ENCODE measurements at regions not wholly inside any gene's neighbourhood (a gene's known extent, or its start where the extent isn't known, plus 50 kb on each side); places are given as distances from the start of the nearest gene placed in this dataset.

DNA sequence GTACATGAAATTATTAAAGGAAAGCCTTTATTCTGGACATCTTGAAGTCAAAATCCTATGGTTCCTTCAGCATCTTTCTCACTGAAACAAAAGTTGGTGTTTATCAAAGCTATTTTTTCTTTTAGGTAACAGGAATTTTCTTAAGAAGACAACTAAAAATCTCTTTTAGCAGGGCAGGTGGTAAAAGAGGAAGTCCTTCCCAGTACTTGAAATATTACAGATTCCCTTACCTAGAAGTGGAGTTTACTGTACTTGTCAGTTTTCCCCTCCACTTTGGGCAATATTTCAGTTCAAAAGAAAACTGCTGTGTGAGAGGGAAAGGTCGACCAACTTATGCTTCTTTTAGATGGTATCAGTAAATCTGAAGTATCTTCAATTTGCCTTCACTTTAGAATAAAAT is 64.3 kb upstream of the TDRD3 start:
- TF ChIP-seq MAFF (IDR thresholded peaks at IDR 0.05; ENCODE audit: low read depth, low read length) = no peak
- TF ChIP-seq, protein P1, sequence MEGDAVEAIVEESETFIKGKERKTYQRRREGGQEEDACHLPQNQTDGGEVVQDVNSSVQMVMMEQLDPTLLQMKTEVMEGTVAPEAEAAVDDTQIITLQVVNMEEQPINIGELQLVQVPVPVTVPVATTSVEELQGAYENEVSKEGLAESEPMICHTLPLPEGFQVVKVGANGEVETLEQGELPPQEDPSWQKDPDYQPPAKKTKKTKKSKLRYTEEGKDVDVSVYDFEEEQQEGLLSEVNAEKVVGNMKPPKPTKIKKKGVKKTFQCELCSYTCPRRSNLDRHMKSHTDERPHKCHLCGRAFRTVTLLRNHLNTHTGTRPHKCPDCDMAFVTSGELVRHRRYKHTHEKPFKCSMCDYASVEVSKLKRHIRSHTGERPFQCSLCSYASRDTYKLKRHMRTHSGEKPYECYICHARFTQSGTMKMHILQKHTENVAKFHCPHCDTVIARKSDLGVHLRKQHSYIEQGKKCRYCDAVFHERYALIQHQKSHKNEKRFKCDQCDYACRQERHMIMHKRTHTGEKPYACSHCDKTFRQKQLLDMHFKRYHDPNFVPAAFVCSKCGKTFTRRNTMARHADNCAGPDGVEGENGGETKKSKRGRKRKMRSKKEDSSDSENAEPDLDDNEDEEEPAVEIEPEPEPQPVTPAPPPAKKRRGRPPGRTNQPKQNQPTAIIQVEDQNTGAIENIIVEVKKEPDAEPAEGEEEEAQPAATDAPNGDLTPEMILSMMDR (CRISPR knock-in tag; IDR thresholded peaks at IDR 0.05) = no peak
- no peak for TF ChIP-seq EP300 (IDR thresholded peaks at IDR 0.05; ENCODE audit: low read depth in 2 of 2, low read length in 2 of 2)
- no peak for TF ChIP-seq EP300 (CRISPR knock-in tag; IDR thresholded peaks at IDR 0.05; ENCODE audit: borderline replicate concordance)
- no peak for TF ChIP-seq YY1 (IDR thresholded peaks at IDR 0.05; ENCODE audit: insufficient read depth, insufficient replicate concordance, low read depth, low read length)
- no peak for TF ChIP-seq BCL6 (CRISPR knock-in tag; IDR thresholded peaks at IDR 0.05)
- no peak for TF ChIP-seq JUND (CRISPR knock-in tag; IDR thresholded peaks at IDR 0.05)
- no peak for TF ChIP-seq MTA3 (CRISPR knock-in tag; IDR thresholded peaks at IDR 0.05)
- no peak for TF ChIP-seq PHB2 (IDR thresholded peaks at IDR 0.05; ENCODE audit: partially characterized antibody)
- no peak for TF ChIP-seq ZNF3 (CRISPR knock-in tag; IDR thresholded peaks at IDR 0.05)
- TF ChIP-seq GABPA (IDR thresholded peaks at IDR 0.05; ENCODE audit: low read depth, low read length) = no peak
- no peak for TF ChIP-seq GABPA (CRISPR knock-in tag; IDR thresholded peaks at IDR 0.05; ENCODE audit: low read depth)
- no peak for TF ChIP-seq ZNF232 (CRISPR knock-in tag; IDR thresholded peaks at IDR 0.05; ENCODE audit: borderline replicate concordance)
- TF ChIP-seq POLR2AphosphoS5 (IDR thresholded peaks at IDR 0.05; ENCODE audit: low read depth, low read length) = no peak
